Mammary epithelial cell (primary cell): ENCODE measurements at regions not wholly inside any gene's neighbourhood (a gene's known extent, or its start where the extent isn't known, plus 50 kb on each side); places are given as distances from the start of the nearest gene placed in this dataset.

ENCODE experiments used
- EZH2 ChIP-seq: IDR thresholded peaks from 2 replicates; pipeline ENCODE4 v1.6.1; 2012; ENCODE audit warnings: low read length, inconsistent platforms, borderline replicate concordance
- TF ChIP-seq, protein P1 (sequence below), 2 donors: IDR thresholded peaks in 1 of 2; conservative IDR thresholded peaks in 1 of 2; 2 replicates each; pipeline ENCODE4 v1.5.1; 2011 to 2012; ENCODE audit warnings: inconsistent platforms in 2 of 2, low read length in 2 of 2, mild to moderate bottlenecking in 2 of 2, control low read depth in 1 of 2, low read depth in 1 of 2; ENCODE audit not compliant: insufficient read depth in 1 of 2; ENCODE audit errors: extremely low read depth in 1 of 2

DNA sequence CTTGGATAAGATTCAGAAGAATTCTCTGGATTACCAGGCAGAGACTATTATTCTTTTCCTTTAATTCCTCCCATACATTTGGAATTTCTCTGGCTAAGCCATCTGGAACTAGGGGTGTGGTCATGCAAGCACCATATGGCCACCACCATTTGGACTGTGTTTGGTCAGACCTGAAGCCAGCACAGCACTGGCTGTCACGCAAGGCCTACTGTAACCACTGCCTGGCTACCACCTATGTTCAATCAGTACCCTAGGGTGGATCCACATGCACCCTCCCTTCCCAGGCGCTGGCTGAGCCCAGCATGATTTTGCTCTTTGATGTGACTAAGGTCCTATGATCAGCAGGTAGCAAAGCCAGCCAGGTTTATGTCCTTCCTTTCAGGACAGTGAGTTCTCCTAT lies 287.8 kb upstream of the GOLIM4 start:
- no peak for TF ChIP-seq EZH2
- TF ChIP-seq, protein P1, sequence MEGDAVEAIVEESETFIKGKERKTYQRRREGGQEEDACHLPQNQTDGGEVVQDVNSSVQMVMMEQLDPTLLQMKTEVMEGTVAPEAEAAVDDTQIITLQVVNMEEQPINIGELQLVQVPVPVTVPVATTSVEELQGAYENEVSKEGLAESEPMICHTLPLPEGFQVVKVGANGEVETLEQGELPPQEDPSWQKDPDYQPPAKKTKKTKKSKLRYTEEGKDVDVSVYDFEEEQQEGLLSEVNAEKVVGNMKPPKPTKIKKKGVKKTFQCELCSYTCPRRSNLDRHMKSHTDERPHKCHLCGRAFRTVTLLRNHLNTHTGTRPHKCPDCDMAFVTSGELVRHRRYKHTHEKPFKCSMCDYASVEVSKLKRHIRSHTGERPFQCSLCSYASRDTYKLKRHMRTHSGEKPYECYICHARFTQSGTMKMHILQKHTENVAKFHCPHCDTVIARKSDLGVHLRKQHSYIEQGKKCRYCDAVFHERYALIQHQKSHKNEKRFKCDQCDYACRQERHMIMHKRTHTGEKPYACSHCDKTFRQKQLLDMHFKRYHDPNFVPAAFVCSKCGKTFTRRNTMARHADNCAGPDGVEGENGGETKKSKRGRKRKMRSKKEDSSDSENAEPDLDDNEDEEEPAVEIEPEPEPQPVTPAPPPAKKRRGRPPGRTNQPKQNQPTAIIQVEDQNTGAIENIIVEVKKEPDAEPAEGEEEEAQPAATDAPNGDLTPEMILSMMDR (conservative IDR thresholded peaks at IDR 0.05 in 1 of 2, IDR thresholded peaks at IDR 0.05 in 1 of 2; ENCODE audit: extremely low read depth in 1 of 2, insufficient read depth in 1 of 2, low read depth in 1 of 2, low read length in 2 of 2), result no peak
